ENCODE measurements at regions not wholly inside any gene's neighbourhood (a gene's known extent, or its start where the extent isn't known, plus 50 kb on each side); places are given as distances from the start of the nearest gene placed in this dataset.

- ATAC-seq, result no peak
- Mint-ChIP-seq H3K36me3 (ENCODE audit: low read depth) (no peaks in the 10 kb centered on the region), H3K4me1 (ENCODE audit: low read depth) (no peaks in the 10 kb centered on the region), H3K9me3 (no peaks in the 10 kb centered on the region), H3K27ac (no peak overlapping the region), H3K4me3 (no peak overlapping the region), H3K27me3 (no peaks in the 10 kb centered on the region)
- no peak for TF ChIP-seq CTCF (IDR thresholded peaks at IDR 0.05)
- POLR2A ChIA-PET, result no interaction called here
- CTCF ChIA-PET, result interaction anchor here (3.2 kb wide), 1 partner anchor 15 kb away, joined by 22 read pairs; no protein-coding TSS in a partner anchor
- intact Hi-C loops (cut with micrococcal nuclease), result no loop called here
- no peak for DNase-seq
These were observed 65.9 kb upstream of the VASH1 start for GRCh38 chr14:76695263-76695920.

- no peaks in the 10 kb centered on the region for H3K27me3 Mint-ChIP-seq
- intact Hi-C loops (cut with micrococcal nuclease), result no loop called here
- H3K27ac Mint-ChIP-seq, result no peak overlapping the region
- ChIA-PET POLR2A (no interaction called here), CTCF (interaction anchor here (1.2 to 3.2 kb wide), 3 partner anchors 10 to 89 kb away, joined by 4 to 22 read pairs (median 4); no protein-coding TSS in a partner anchor)
- TF ChIP-seq CTCF (IDR thresholded peaks at IDR 0.05), result no peak
- ATAC-seq, result no peak
- H3K4me3 Mint-ChIP-seq, result no peak overlapping the region
- no peaks in the 10 kb centered on the region for H3K36me3 Mint-ChIP-seq (ENCODE audit: low read depth)
- no peaks in the 10 kb centered on the region for H3K4me1 Mint-ChIP-seq (ENCODE audit: low read depth)
- DNase-seq, result no peak
- no peaks in the 10 kb centered on the region for H3K9me3 Mint-ChIP-seq
These were observed 64.9 kb upstream of the VASH1 start for GRCh38 chr14:76696361-76696760.

GRCh38 chr14:76696791-76697190, 64.5 kb upstream of the VASH1 start:
- ChIA-PET CTCF (interaction anchor here (1.2 to 3.2 kb wide), 3 partner anchors 9 to 89 kb away, joined by 4 to 22 read pairs (median 4); no protein-coding TSS in a partner anchor), POLR2A (no interaction called here)
- ATAC-seq (no peak), DNase-seq (no peak)
- no peaks in the 10 kb centered on the region for H3K36me3 Mint-ChIP-seq (ENCODE audit: low read depth)
- no peak overlapping the region for H3K4me3 Mint-ChIP-seq
- no peaks in the 10 kb centered on the region for H3K4me1 Mint-ChIP-seq (ENCODE audit: low read depth)
- H3K9me3 Mint-ChIP-seq, result no peaks in the 10 kb centered on the region
- intact Hi-C loops (cut with micrococcal nuclease), result no loop called here
- H3K27me3 Mint-ChIP-seq, result no peaks in the 10 kb centered on the region
- H3K27ac Mint-ChIP-seq, result no peak overlapping the region
- TF ChIP-seq CTCF (IDR thresholded peaks at IDR 0.05), result no peak

- ATAC-seq (no peak), DNase-seq (no peak)
- ChIA-PET CTCF (interaction anchor here (1.2 to 3.2 kb wide), 3 partner anchors 9 to 88 kb away, joined by 4 to 22 read pairs (median 4); no protein-coding TSS in a partner anchor), POLR2A (no interaction called here)
- intact Hi-C loops (cut with micrococcal nuclease), result no loop called here
- no peaks in the 10 kb centered on the region for H3K4me1 Mint-ChIP-seq (ENCODE audit: low read depth)
- TF ChIP-seq CTCF (IDR thresholded peaks at IDR 0.05), result no peak
- no peaks in the 10 kb centered on the region for H3K36me3 Mint-ChIP-seq (ENCODE audit: low read depth)
- H3K4me3 Mint-ChIP-seq, result no peak overlapping the region
- no peak overlapping the region for H3K27ac Mint-ChIP-seq
- no peaks in the 10 kb centered on the region for H3K27me3 Mint-ChIP-seq
- H3K9me3 Mint-ChIP-seq, result no peaks in the 10 kb centered on the region
These were observed 63.9 kb upstream of the VASH1 start for GRCh38 chr14:76697246-76697905.

GRCh38 chr14:76698191-76698590, 63.1 kb upstream of the VASH1 start:
- intact Hi-C loops (cut with micrococcal nuclease), result no loop called here
- DNase-seq, result no peak
- no peaks in the 10 kb centered on the region for H3K27me3 Mint-ChIP-seq
- H3K4me3 Mint-ChIP-seq, result no peak overlapping the region
- H3K4me1 Mint-ChIP-seq (ENCODE audit: low read depth), result no peaks in the 10 kb centered on the region
- no peak for ATAC-seq
- no peak for TF ChIP-seq CTCF (IDR thresholded peaks at IDR 0.05)
- POLR2A ChIA-PET, result no interaction called here
- H3K9me3 Mint-ChIP-seq, result no peaks in the 10 kb centered on the region
- CTCF ChIA-PET, result interaction anchor here (3.2 kb wide), 1 partner anchor 12 kb away, joined by 22 read pairs; no protein-coding TSS in a partner anchor
- H3K27ac Mint-ChIP-seq, result no peak overlapping the region
- H3K36me3 Mint-ChIP-seq (ENCODE audit: low read depth), result no peaks in the 10 kb centered on the region
